Thyroid gland (tissue), 4 donors: ENCODE measurements at regions not wholly inside any gene's neighbourhood (a gene's known extent, or its start where the extent isn't known, plus 50 kb on each side); places are given as distances from the start of the nearest gene placed in this dataset.

Experiments used
- DNase-seq, 2 donors: peaks; one replicate each; pipeline ENCODE4 v3.0.0-alpha.2; 2019
- H3K27ac ChIP-seq, 3 donors: fragments of 200-600 bp; sonication (generic); 1 replicate in 2 of 3; 2 replicates in 1 of 3; pipeline ENCODE4 v1.5.1; 2016 to 2019; ENCODE audit warnings: mild to moderate bottlenecking in 1 of 3, moderate library complexity in 1 of 3
- H3K27me3 ChIP-seq: fragments of 200-600 bp; sonication (generic); one replicate; pipeline ENCODE4 v1.5.1; 2019
- H3K36me3 ChIP-seq, 2 donors: fragments of 200-600 bp; sonication (generic); one replicate each; pipeline ENCODE4 v1.5.1; 2016 to 2019
- H3K4me1 ChIP-seq, 2 donors: fragments of 200-600 bp; sonication (generic); one replicate each; pipeline ENCODE4 v1.5.1; 2017 to 2019
- H3K4me3 ChIP-seq, 3 donors: fragments of 200-600 bp; sonication (generic); replicated peaks in 1 of 3; 1 replicate in 2 of 3; 2 replicates in 1 of 3; pipeline ENCODE4 v1.5.1; 2016; ENCODE audit warnings: mild to moderate bottlenecking in 1 of 3
- H3K9me3 ChIP-seq: fragments of 200-600 bp; sonication (generic); one replicate; pipeline ENCODE4 v1.5.1; 2017
- POLR2A ChIP-seq, 2 donors: fragments of 450-650 bp; IDR thresholded peaks; one replicate each; pipeline ENCODE4 v1.6.1; 2017; ENCODE audit warnings: antibody characterized with exemption in 2 of 2, mild to moderate bottlenecking in 2 of 2, moderate library complexity in 1 of 2
- WGBS, 2 donors: methylation state at CpG; one replicate each; pipeline ENCODE4 v1.1.5; 2017; 5-methylcytosine and 5-hydroxymethylcytosine counted together
- intact Hi-C: fragments of 100-400 bp; cut with DNase I; formaldehyde crosslinking; loops from one replicate; pipeline ENCODE4 v1.15.1; 2023
- TF ChIP-seq, protein P1 (sequence below), 6 experiments: fragments of 200-600 bp in 3 of 6; fragments of 450-650 bp in 3 of 6; sonication (generic) in 3 of 6; IDR thresholded peaks; one replicate each; pipeline ENCODE4 v1.5.1; 2016 to 2019; ENCODE audit warnings: antibody characterized with exemption in 6 of 6, mild to moderate bottlenecking in 2 of 6, inconsistent platforms in 1 of 6, moderate library complexity in 1 of 6

DNA sequence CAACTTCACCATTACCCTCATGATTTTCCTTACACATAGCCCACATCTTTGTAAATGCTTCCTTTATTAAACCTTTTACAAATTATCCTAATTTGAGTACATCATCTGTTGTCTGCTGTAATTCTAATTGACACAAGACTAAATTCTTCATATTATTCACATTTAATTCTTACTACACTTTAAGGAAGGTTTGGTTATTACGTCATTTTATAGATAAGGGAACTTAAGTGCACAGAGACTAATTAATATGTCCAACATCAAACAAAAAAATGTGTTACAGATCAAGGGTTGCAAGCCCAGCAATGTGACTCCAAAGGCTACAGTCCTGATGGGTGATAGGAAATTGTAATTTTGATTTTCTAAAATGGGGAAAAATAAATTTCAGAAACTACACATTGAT, 289.1 kb upstream of the ZNF385D start:
- Histone ChIP-seq H3K9me3 (no peaks in the 10 kb centered on the region), H3K36me3 (no peaks in the 10 kb centered on the region), H3K27ac (no peak overlapping the region), H3K4me3 (no peak overlapping the region), H3K27me3 (no peaks in the 10 kb centered on the region), H3K4me1 (no peaks in the 10 kb centered on the region)
- DNase-seq: no peak
- intact Hi-C loops: no loop called here
- WGBS, 2 donors: 90 to 92% methylated on average over 1 of the region's 1 CpG
- TF ChIP-seq, protein P1, sequence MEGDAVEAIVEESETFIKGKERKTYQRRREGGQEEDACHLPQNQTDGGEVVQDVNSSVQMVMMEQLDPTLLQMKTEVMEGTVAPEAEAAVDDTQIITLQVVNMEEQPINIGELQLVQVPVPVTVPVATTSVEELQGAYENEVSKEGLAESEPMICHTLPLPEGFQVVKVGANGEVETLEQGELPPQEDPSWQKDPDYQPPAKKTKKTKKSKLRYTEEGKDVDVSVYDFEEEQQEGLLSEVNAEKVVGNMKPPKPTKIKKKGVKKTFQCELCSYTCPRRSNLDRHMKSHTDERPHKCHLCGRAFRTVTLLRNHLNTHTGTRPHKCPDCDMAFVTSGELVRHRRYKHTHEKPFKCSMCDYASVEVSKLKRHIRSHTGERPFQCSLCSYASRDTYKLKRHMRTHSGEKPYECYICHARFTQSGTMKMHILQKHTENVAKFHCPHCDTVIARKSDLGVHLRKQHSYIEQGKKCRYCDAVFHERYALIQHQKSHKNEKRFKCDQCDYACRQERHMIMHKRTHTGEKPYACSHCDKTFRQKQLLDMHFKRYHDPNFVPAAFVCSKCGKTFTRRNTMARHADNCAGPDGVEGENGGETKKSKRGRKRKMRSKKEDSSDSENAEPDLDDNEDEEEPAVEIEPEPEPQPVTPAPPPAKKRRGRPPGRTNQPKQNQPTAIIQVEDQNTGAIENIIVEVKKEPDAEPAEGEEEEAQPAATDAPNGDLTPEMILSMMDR (IDR thresholded peaks at IDR 0.05): no peak
- no peak for TF ChIP-seq POLR2A (IDR thresholded peaks at IDR 0.05)

GRCh38 chr3:22045882-22046281, 294.9 kb upstream of the ZNF385D start:
- Histone ChIP-seq H3K4me3 (no peak overlapping the region), H3K27me3 (no peaks in the 10 kb centered on the region), H3K27ac (no peak overlapping the region), H3K9me3 (no peaks in the 10 kb centered on the region), H3K4me1 (no peaks in the 10 kb centered on the region), H3K36me3 (no peaks in the 10 kb centered on the region)
- TF ChIP-seq, protein P1 (IDR thresholded peaks at IDR 0.05): no peak
- no peak for TF ChIP-seq POLR2A (IDR thresholded peaks at IDR 0.05)
- WGBS, 2 donors: 85 to 88% methylated on average over 1 of the region's 1 CpG
- no peak for DNase-seq
- intact Hi-C loops: no loop called here

- WGBS, 2 donors: 82 to 84% methylated on average over 3 of the region's 3 CpGs
- Histone ChIP-seq H3K4me1 (no peaks in the 10 kb centered on the region), H3K27ac (no peak overlapping the region), H3K27me3 (no peaks in the 10 kb centered on the region), H3K36me3 (no peaks in the 10 kb centered on the region), H3K4me3 (no peak overlapping the region), H3K9me3 (no peaks in the 10 kb centered on the region)
- no peak for TF ChIP-seq POLR2A (IDR thresholded peaks at IDR 0.05)
- TF ChIP-seq, protein P1 (IDR thresholded peaks at IDR 0.05): no peak
- intact Hi-C loops: no loop called here
- no peak for DNase-seq
Observed at GRCh38 chr3:22063500-22063899, 312.5 kb upstream of the ZNF385D start.

GRCh38 chr3:22068619-22069018, 317.6 kb upstream of the ZNF385D start:
- Histone ChIP-seq H3K36me3 (no peaks in the 10 kb centered on the region), H3K4me3 (no peak overlapping the region), H3K9me3 (no peaks in the 10 kb centered on the region), H3K27me3 (no peaks in the 10 kb centered on the region), H3K4me1 (no peaks in the 10 kb centered on the region), H3K27ac (no peak overlapping the region)
- WGBS, 2 donors: 83 to 89% methylated on average over 2 of the region's 2 CpGs
- intact Hi-C loops: no loop called here
- no peak for TF ChIP-seq POLR2A (IDR thresholded peaks at IDR 0.05)
- TF ChIP-seq, protein P1 (IDR thresholded peaks at IDR 0.05): no peak
- no peak for DNase-seq

DNA sequence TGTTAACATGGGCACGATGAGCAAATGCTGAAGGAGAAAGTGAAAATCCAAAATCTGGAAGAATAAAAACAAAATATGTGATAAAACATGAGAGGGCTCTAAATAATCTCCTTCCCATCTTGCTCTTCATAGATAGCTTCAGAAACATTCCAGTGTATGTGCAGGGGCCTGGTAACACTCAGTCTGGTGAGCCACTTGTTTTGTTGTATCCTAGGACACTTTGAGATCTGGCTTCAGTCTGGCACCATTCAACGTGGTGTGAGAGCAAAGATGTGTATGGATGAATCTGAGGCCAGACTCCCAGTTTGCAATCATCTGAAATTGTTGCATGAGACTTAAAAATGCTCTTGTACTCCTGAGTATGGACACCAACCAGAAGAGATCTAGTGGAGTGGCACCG, 337.2 kb upstream of the ZNF385D start:
- Histone ChIP-seq H3K27ac (no peak overlapping the region), H3K4me1 (no peaks in the 10 kb centered on the region), H3K4me3 (no peak overlapping the region), H3K9me3 (no peaks in the 10 kb centered on the region), H3K36me3 (no peaks in the 10 kb centered on the region), H3K27me3 (no peaks in the 10 kb centered on the region)
- intact Hi-C loops: no loop called here
- no peak for DNase-seq
- TF ChIP-seq, protein P1 (IDR thresholded peaks at IDR 0.05): no peak
- TF ChIP-seq POLR2A (IDR thresholded peaks at IDR 0.05): no peak
- WGBS, 2 donors: 77 to 81% methylated on average over 3 of the region's 3 CpGs
